ENCODE measurements at regions not wholly inside any gene's neighbourhood (a gene's known extent, or its start where the extent isn't known, plus 50 kb on each side); places are given as distances from the start of the nearest gene placed in this dataset.

- H3K4me2 ChIP-seq (ENCODE audit: extremely low read depth, insufficient read depth, low read length) = no peak overlapping the region
- H3K79me2 ChIP-seq (ENCODE audit: control insufficient read depth, insufficient read depth, low read length) = no peaks in the 10 kb centered on the region
- no peak for DNase-seq (ENCODE audit: low read depth in 2 of 2)
- no peaks in the 10 kb centered on the region for H3K27me3 ChIP-seq (ENCODE audit: control insufficient read depth, insufficient read depth, low read length)
- H3K4me3 ChIP-seq (replicated peaks in 1 of 4; ENCODE audit: control extremely low read depth in 1 of 4, insufficient read depth in 1 of 4, low read depth in 3 of 4, low read length in 4 of 4) = no peak overlapping the region
- no peaks in the 10 kb centered on the region for H3K9me3 ChIP-seq (ENCODE audit: control insufficient read depth, insufficient read depth, low read depth, low read length)
- no peak for TF ChIP-seq CTCF (conservative IDR thresholded peaks at IDR 0.05 in 1 of 2, IDR thresholded peaks at IDR 0.05 in 1 of 2; ENCODE audit: low read depth in 1 of 2, low read length in 2 of 2)
- TF ChIP-seq EZH2 (IDR thresholded peaks at IDR 0.05; ENCODE audit: low read length, missing control alignments) = no peak
- H4K20me1 ChIP-seq (ENCODE audit: control insufficient read depth, extremely low read depth, insufficient read depth, low read length) = no peaks in the 10 kb centered on the region
- H3K36me3 ChIP-seq (ENCODE audit: control insufficient read depth, insufficient read depth, low read length) = no peaks in the 10 kb centered on the region
- H3K9ac ChIP-seq (ENCODE audit: insufficient read depth, low read length) = no peak overlapping the region
- H3K27ac ChIP-seq (ENCODE audit: insufficient read depth, low read length) = no peak overlapping the region
- H2AFZ ChIP-seq (ENCODE audit: low read length) = no peak overlapping the region
- peaks cover 5% of the 10 kb centered on the region for H3K4me1 ChIP-seq (ENCODE audit: control insufficient read depth, extremely low read depth, insufficient read depth, low read length)
Measured at GRCh38 chr2:150110548-150110947, 376.9 kb downstream of the RND3 start.

DNA sequence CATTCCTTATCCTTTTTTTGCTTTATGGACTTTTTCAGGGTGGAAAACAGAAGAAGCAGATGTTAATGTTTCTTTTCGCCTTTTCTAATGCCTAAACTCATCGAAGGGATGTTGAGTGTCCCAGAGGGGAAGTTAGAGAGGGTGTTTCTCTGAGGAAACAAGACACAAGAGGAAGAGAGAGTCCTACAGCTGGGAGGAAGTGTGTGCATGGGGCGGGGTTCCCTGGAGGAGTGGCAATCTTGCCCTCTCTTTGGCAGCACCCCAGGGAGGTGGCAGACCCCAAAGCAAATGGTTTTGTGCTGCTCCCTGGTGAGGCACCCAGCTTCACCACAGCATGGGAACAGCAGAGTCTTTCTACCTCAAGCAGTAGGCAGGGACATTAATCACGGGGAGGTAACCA, 377.6 kb downstream of the RND3 start:
- Histone ChIP-seq H3K79me2 (ENCODE audit: control insufficient read depth, insufficient read depth, low read length) (no peaks in the 10 kb centered on the region), H3K27ac (ENCODE audit: insufficient read depth, low read length) (no peak overlapping the region), H3K4me3 (replicated peaks in 1 of 4; ENCODE audit: control extremely low read depth in 1 of 4, insufficient read depth in 1 of 4, low read depth in 3 of 4, low read length in 4 of 4) (no peak overlapping the region), H3K36me3 (ENCODE audit: control insufficient read depth, insufficient read depth, low read length) (no peaks in the 10 kb centered on the region), H3K4me1 (ENCODE audit: control insufficient read depth, extremely low read depth, insufficient read depth, low read length) (peaks cover 5% of the 10 kb centered on the region), H3K27me3 (ENCODE audit: control insufficient read depth, insufficient read depth, low read length) (no peaks in the 10 kb centered on the region), H2AFZ (ENCODE audit: low read length) (no peak overlapping the region), H3K4me2 (ENCODE audit: extremely low read depth, insufficient read depth, low read length) (no peak overlapping the region), H3K9ac (ENCODE audit: insufficient read depth, low read length) (no peak overlapping the region), H3K9me3 (ENCODE audit: control insufficient read depth, insufficient read depth, low read depth, low read length) (no peaks in the 10 kb centered on the region), H4K20me1 (ENCODE audit: control insufficient read depth, extremely low read depth, insufficient read depth, low read length) (no peaks in the 10 kb centered on the region)
- no peak for TF ChIP-seq EZH2 (IDR thresholded peaks at IDR 0.05; ENCODE audit: low read length, missing control alignments)
- no peak for TF ChIP-seq CTCF (conservative IDR thresholded peaks at IDR 0.05 in 1 of 2, IDR thresholded peaks at IDR 0.05 in 1 of 2; ENCODE audit: low read depth in 1 of 2, low read length in 2 of 2)
- DNase-seq (ENCODE audit: low read depth in 2 of 2) = no peak

- H3K4me2 ChIP-seq (ENCODE audit: extremely low read depth, insufficient read depth, low read length) = no peak overlapping the region
- no peak overlapping the region for H3K27ac ChIP-seq (ENCODE audit: insufficient read depth, low read length)
- no peaks in the 10 kb centered on the region for H3K79me2 ChIP-seq (ENCODE audit: control insufficient read depth, insufficient read depth, low read length)
- TF ChIP-seq EZH2 (IDR thresholded peaks at IDR 0.05; ENCODE audit: low read length, missing control alignments) (no peak), CTCF (conservative IDR thresholded peaks at IDR 0.05 in 1 of 2, IDR thresholded peaks at IDR 0.05 in 1 of 2; ENCODE audit: low read depth in 1 of 2, low read length in 2 of 2) (no peak)
- no peaks in the 10 kb centered on the region for H3K36me3 ChIP-seq (ENCODE audit: control insufficient read depth, insufficient read depth, low read length)
- H4K20me1 ChIP-seq (ENCODE audit: control insufficient read depth, extremely low read depth, insufficient read depth, low read length) = no peaks in the 10 kb centered on the region
- no peaks in the 10 kb centered on the region for H3K9me3 ChIP-seq (ENCODE audit: control insufficient read depth, insufficient read depth, low read depth, low read length)
- no peak for DNase-seq (ENCODE audit: low read depth in 2 of 2)
- H2AFZ ChIP-seq (ENCODE audit: low read length) = no peak overlapping the region
- H3K4me3 ChIP-seq (replicated peaks in 1 of 4; ENCODE audit: control extremely low read depth in 1 of 4, insufficient read depth in 1 of 4, low read depth in 3 of 4, low read length in 4 of 4) = no peak overlapping the region
- H3K9ac ChIP-seq (ENCODE audit: insufficient read depth, low read length) = no peak overlapping the region
- no peaks in the 10 kb centered on the region for H3K27me3 ChIP-seq (ENCODE audit: control insufficient read depth, insufficient read depth, low read length)
- H3K4me1 ChIP-seq (ENCODE audit: control insufficient read depth, extremely low read depth, insufficient read depth, low read length) = peaks cover 5% of the 10 kb centered on the region
Measured at GRCh38 chr2:150109028-150109427, 378.4 kb downstream of the RND3 start.

Measured in fibroblast of lung (primary cell).